ENCODE measurements at regions not wholly inside any gene's neighbourhood (a gene's known extent, or its start where the extent isn't known, plus 50 kb on each side); places are given as distances from the start of the nearest gene placed in this dataset.

DNA sequence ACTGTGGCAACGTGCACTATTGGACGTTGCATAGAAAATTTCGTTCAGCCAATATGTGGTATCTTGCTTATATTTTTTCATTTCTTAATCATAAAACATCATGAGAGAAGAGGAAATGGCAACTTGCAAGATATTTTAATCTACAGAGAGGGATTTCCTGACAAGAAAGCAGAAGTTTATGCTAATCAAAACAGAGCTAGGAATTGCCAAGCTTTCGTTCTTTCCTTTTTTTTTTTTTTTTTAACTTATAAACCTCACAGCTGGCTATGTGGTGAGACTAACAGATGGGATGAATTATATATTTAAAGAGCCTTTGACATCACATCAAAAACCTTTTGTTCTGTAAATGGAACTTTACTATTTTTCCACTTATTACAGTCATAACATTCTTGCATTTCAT, 1136.9 kb upstream of the TMEFF2 start:
- no peak overlapping the region for H3K4me3 ChIP-seq
- H3K27ac ChIP-seq, result no peak overlapping the region
- H3K36me3 ChIP-seq, result no peaks in the 10 kb centered on the region
- TF ChIP-seq CTCF (IDR thresholded peaks at IDR 0.05 in 8 of 11, conservative IDR thresholded peaks at IDR 0.05 in 3 of 11), result no peak
- TF ChIP-seq POLR2AphosphoS5 (IDR thresholded peaks at IDR 0.05), result no peak
- no peak for TF ChIP-seq POLR2A (IDR thresholded peaks at IDR 0.05)
- H3K4me1 ChIP-seq, result peaks cover 0 to 3% (median 0%) of the 10 kb centered on the region in 6 donors
- H3K27me3 ChIP-seq (replicated peaks in 1 of 7), result no peaks in the 10 kb centered on the region
- 7 to 19% (median 11%) methylated on average over 4 of the region's 4 CpGs for WGBS, 5 donors
- DNase-seq, result no peak
- no peaks in the 10 kb centered on the region for H3K9me3 ChIP-seq
- intact Hi-C loops (cut with DNase I; ENCODE audit: low total_unique reads), result no loop called here

DNA sequence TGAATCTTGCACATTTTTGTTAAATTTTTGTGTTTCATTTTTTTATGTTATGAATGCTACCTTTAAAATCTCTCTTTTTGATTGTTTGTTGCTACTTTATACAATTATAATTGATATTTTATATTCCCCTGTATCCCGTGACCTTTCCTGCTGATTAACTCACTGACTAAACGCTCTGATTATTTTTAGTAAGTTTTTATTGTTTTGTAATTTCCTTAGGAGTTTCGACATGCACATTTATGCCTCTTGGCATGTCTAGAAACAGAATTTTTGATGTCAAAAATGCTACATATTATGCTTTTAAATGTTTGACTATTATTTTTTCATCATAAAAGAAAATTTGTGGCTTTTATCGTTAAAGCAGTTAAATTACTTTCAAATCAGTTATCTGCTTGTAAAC, 1131.6 kb upstream of the TMEFF2 start:
- peaks cover 0 to under 1% (median 0%) of the 10 kb centered on the region in 6 donors for H3K4me1 ChIP-seq
- H3K9me3 ChIP-seq, result no peaks in the 10 kb centered on the region
- TF ChIP-seq POLR2A (IDR thresholded peaks at IDR 0.05), result no peak
- H3K36me3 ChIP-seq, result no peaks in the 10 kb centered on the region
- H3K27me3 ChIP-seq (replicated peaks in 1 of 7), result no peaks in the 10 kb centered on the region
- intact Hi-C loops (cut with DNase I; ENCODE audit: low total_unique reads), result no loop called here
- H3K4me3 ChIP-seq, result no peak overlapping the region
- no peak for DNase-seq
- no peak overlapping the region for H3K27ac ChIP-seq
- 47 to 70% (median 54%) methylated on average over 4 of the region's 4 CpGs for WGBS, 5 donors

DNA sequence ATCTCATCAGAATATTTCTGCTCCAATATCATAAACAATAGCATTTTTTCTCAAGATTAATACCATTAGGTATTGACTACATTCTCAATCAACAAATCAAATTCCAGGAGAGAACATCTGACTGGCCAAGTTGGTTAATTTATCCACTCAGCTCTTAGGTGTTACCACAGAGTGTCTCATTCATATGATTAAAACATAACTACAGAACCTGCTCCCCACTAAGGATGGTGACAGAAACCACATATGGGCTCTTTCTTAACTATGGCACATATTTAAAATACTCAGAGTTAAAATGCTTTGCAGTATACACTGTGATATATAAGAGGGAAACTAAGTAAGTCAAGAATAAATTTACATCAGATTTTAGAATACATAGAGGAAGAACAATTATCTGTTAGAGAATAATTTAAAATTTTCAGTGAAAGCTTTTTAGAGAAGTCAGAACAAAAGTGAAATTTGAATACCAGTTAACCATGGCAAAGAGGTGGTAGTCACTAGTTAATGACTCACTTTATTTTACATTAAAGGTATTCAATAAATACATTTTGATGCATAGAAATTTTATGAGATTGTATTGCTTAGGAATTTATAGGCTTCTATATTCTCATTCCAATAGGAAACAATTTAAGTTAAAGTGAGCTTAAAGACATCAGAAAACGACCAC, 1120.8 kb upstream of the TMEFF2 start:
- no peaks in the 10 kb centered on the region for H3K9me3 ChIP-seq
- no peak for DNase-seq
- H3K36me3 ChIP-seq, result no peaks in the 10 kb centered on the region
- intact Hi-C loops (cut with DNase I; ENCODE audit: low total_unique reads), result no loop called here
- H3K27me3 ChIP-seq (replicated peaks in 1 of 7), result no peaks in the 10 kb centered on the region
- TF ChIP-seq POLR2A (IDR thresholded peaks at IDR 0.05), result no peak
- TF ChIP-seq CTCF (IDR thresholded peaks at IDR 0.05 in 8 of 11, conservative IDR thresholded peaks at IDR 0.05 in 3 of 11), result no peak
- no peak for TF ChIP-seq POLR2AphosphoS5 (IDR thresholded peaks at IDR 0.05)
- WGBS, 5 donors, result 58 to 82% (median 66%) methylated on average over 1 of the region's 1 CpG
- H3K4me3 ChIP-seq, result no peak overlapping the region
- H3K27ac ChIP-seq, result no peak overlapping the region
- no peaks in the 10 kb centered on the region for H3K4me1 ChIP-seq

- intact Hi-C loops (cut with DNase I; ENCODE audit: low total_unique reads), result no loop called here
- TF ChIP-seq POLR2A (IDR thresholded peaks at IDR 0.05) (no peak), CTCF (IDR thresholded peaks at IDR 0.05 in 8 of 11, conservative IDR thresholded peaks at IDR 0.05 in 3 of 11) (no peak), POLR2AphosphoS5 (IDR thresholded peaks at IDR 0.05) (no peak)
- Histone ChIP-seq H3K9me3 (no peaks in the 10 kb centered on the region), H3K4me3 (no peak overlapping the region), H3K36me3 (no peaks in the 10 kb centered on the region), H3K4me1 (no peaks in the 10 kb centered on the region), H3K27ac (no peak overlapping the region), H3K27me3 (replicated peaks in 1 of 7) (no peaks in the 10 kb centered on the region)
- no peak for DNase-seq
- 79 to 89% (median 88%) methylated on average over 2 of the region's 2 CpGs for WGBS, 5 donors
Observed at GRCh38 chr2:193303464-193303863, 1108.7 kb upstream of the TMEFF2 start.

Measured in spleen (tissue), 11 donors.